DOHH2 (cell line): ENCODE measurements at regions not wholly inside any gene's neighbourhood (a gene's known extent, or its start where the extent isn't known, plus 50 kb on each side); places are given as distances from the start of the nearest gene placed in this dataset.

ENCODE experiments used
- EZH2phosphoT487 ChIP-seq: fragments of 200-600 bp; sonication (generic); IDR thresholded peaks from 2 replicates; pipeline ENCODE4 v1.6.1; 2017; ENCODE audit warnings: borderline replicate concordance, mild to moderate bottlenecking, antibody characterized with exemption, low read length, moderate library complexity, mixed read lengths
- TF ChIP-seq, protein P1 (sequence below): fragments of 200-600 bp; sonication (generic); IDR thresholded peaks from one replicate; pipeline ENCODE4 v1.5.1; 2014; ENCODE audit warnings: antibody characterized with exemption, mild to moderate bottlenecking, low read depth, low read length; ENCODE audit not compliant: poor library complexity, severe bottlenecking

GRCh38 chr10:130422366-130423324 is 286.5 kb downstream of the GLRX3 start:
- TF ChIP-seq, protein P1, sequence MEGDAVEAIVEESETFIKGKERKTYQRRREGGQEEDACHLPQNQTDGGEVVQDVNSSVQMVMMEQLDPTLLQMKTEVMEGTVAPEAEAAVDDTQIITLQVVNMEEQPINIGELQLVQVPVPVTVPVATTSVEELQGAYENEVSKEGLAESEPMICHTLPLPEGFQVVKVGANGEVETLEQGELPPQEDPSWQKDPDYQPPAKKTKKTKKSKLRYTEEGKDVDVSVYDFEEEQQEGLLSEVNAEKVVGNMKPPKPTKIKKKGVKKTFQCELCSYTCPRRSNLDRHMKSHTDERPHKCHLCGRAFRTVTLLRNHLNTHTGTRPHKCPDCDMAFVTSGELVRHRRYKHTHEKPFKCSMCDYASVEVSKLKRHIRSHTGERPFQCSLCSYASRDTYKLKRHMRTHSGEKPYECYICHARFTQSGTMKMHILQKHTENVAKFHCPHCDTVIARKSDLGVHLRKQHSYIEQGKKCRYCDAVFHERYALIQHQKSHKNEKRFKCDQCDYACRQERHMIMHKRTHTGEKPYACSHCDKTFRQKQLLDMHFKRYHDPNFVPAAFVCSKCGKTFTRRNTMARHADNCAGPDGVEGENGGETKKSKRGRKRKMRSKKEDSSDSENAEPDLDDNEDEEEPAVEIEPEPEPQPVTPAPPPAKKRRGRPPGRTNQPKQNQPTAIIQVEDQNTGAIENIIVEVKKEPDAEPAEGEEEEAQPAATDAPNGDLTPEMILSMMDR: peak; percentile 12
- TF ChIP-seq EZH2phosphoT487: no peak
